NCI-H345 treated with DMSO at 0.1 percent for 48 hours (cell line): ENCODE measurements at regions not wholly inside any gene's neighbourhood (a gene's known extent, or its start where the extent isn't known, plus 50 kb on each side); places are given as distances from the start of the nearest gene placed in this dataset.
"Not testable (repeated sequence)": the region's sequence is repeated elsewhere in the genome, so short reads cannot be mapped to it uniquely, and the experiment has no call there.

Source experiments
- DNase-seq: peaks from one replicate; lab custom pipeline; 2025; ENCODE audit not compliant: unreplicated experiment; lab: John Stamatoyannopoulos, UW

DNA sequence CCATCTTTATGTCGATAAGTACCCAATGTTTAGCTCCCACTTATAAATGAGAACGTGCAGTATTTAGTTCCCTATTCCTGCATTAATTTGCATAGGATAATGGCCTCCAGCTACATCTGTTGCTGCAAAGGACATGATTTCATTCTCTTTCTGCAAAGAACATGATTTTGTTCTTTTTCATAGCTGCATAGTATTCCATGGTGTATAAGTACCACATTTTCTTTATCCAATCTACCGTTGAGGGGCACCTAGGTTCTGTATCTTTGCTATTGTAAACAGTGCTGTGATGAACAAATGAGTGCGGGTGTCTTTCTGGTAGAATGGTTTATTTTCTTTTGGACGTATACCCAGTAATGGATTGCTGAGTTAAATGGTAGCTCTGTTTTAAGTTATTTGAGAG lies 63.0 kb downstream of the HLX start:
- DNase-seq: no peak

DNA sequence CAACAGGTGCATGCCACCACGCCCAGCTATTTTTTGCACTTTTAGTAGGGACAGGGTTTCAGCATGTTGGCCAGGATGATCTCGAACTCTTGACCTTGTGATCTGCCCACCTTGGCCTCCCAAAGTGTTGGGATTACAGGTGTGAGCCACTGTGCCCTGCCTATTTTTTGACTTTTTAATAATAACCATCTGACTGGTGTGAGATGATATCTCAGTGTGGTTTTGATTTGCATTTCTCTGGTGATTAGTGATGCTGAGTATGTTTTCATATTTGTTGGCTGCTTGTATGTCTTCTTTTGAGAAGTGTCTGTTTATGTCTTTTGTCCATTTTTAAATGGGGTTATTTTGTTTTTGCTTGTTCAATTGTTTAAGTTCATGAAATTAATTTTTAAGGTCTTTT lies 63.7 kb downstream of the HLX start:
- DNase-seq: not testable (repeated sequence)

DNA sequence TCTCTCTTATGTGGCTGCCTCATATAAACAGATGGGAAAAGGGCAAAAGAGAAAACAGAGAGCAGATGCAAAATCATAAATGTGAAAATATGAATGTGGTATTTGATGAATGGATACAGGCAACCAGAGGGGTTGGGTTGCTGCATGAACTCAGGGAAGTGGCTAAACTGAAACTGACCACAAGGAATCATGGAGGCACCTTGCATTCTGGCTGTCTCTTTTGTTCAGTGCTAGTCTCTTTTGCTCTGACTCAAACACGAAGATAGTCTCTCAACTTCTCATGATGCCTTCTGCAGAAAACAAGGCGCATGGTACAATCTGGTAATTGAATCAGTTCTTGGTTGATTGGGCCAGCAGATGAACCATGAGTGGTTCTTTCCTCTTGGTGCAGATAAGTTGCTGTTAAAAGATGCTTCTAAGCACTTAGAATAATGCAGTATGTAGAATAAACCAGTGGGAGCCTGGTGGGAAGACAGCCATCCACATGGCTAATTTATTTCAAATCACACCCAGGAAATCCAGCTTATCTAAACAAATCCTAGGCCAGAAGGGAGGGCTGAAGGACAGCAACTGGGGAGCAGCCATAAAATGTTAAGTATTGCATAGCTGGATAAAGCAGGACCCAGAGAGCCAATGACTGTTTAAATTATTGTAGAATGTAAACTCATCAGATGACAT lies 64.2 kb downstream of the HLX start:
- peak; percentile 6 for DNase-seq

GRCh38 chr1:220950576-220950975 lies 71.3 kb downstream of the HLX start:
- DNase-seq: no peak

GRCh38 chr1:220952961-220953643 lies 73.9 kb downstream of the HLX start:
- DNase-seq: no peak

GRCh38 chr1:220954321-220955075 lies 75.3 kb downstream of the HLX start:
- DNase-seq: no peak

- no peak for DNase-seq
These were observed 75.9 kb downstream of the HLX start for GRCh38 chr1:220955116-220955515.

GRCh38 chr1:220956501-220957232 lies 77.4 kb downstream of the HLX start:
- DNase-seq: no peak

GRCh38 chr1:220957233-220957605 lies 78.0 kb downstream of the HLX start:
- DNase-seq: no peak

GRCh38 chr1:220958234-220958633 lies 79.0 kb downstream of the HLX start:
- DNase-seq: no peak

DNA sequence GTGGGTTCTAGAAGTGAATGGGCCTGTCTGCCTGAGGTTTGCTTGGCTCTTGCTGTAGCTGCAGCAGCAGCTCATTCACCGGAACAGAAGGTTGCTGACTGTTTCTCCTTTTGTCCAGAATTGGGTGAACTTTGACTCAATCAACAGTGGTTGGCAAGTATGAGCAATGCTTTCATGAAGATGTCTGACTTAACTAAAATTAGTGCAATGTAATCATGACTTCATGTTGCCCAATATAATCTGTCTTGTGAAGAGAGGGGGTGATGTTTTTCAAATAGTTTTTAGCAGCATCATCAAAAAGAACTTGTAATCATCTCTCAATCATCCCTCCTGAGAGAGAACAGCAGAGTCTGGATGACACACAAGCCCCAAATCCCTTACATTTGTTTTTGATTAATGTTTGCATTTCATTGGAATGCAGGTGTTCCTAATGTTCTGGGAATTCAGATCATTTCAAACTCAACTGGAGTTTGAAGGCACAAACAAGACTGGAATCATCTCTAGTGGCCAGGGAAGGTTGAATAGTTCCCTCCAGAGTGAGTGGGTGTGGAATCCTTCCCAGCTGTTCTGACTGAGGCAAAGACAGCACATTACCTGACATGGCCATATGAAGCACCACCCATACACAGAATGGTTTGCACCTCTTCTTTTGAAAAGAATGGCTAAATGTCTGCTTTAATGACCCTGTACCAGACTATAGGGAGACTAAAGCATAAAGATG lies 82.9 kb downstream of the HLX start:
- DNase-seq: no peak

GRCh38 chr1:220966041-220966440 lies 86.8 kb downstream of the HLX start:
- DNase-seq: no peak

GRCh38 chr1:220966473-220966872 lies 87.2 kb downstream of the HLX start:
- DNase-seq: no peak

- DNase-seq: no peak
These were observed 87.8 kb downstream of the HLX start for GRCh38 chr1:220966881-220967611.

GRCh38 chr1:220967911-220968310 lies 88.7 kb downstream of the HLX start:
- DNase-seq: no peak

- not testable (repeated sequence) for DNase-seq
These were observed 90.0 kb downstream of the HLX start for GRCh38 chr1:220969281-220969680.

DNA sequence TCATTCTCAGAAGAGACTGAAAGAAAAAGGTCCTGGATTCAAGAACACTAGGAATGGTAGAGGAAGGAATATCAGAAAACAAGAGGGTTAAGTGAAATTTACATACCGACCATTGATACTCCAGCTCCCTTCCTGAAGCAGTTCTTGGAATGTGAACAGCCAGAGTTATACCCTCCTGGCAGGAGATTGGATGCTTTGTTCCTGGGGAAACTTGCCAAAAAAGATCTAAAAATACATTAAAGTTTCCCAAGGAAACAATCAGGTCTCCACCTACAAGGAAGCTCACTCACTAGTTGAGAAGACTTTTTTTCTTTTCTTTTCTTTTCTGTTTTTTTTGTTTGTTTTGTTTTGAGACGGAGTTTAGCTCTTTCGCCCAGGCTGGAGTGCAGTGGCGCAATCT lies 91.1 kb downstream of the HLX start:
- no peak for DNase-seq

- DNase-seq: no peak
These were observed 92.0 kb downstream of the HLX start for GRCh38 chr1:220971221-220971620.

DNA sequence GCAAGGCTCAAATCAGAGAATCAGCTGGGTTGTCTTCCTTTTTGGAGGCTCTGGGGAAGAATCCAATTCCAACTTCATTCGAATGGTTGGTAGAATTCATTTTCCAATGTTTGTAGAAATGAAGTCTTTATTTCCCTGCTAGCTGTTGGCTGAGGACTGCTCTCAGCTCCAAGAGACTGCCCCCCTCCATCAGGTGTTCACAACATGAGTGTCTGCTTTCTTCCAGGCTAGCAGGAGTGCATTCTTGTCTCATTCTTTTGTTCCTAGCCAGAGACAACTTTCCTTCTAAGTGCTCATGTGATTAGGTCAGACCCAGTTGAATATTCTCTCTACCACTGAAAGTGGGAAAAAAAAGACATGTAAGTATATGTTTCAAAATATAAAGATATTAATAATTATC lies 95.2 kb downstream of the HLX start:
- no peak for DNase-seq

- DNase-seq: no peak
These were observed 97.1 kb downstream of the HLX start for GRCh38 chr1:220976390-220976789.
